ENCODE measurements at regions not wholly inside any gene's neighbourhood (a gene's known extent, or its start where the extent isn't known, plus 50 kb on each side); places are given as distances from the start of the nearest gene placed in this dataset.

DNA sequence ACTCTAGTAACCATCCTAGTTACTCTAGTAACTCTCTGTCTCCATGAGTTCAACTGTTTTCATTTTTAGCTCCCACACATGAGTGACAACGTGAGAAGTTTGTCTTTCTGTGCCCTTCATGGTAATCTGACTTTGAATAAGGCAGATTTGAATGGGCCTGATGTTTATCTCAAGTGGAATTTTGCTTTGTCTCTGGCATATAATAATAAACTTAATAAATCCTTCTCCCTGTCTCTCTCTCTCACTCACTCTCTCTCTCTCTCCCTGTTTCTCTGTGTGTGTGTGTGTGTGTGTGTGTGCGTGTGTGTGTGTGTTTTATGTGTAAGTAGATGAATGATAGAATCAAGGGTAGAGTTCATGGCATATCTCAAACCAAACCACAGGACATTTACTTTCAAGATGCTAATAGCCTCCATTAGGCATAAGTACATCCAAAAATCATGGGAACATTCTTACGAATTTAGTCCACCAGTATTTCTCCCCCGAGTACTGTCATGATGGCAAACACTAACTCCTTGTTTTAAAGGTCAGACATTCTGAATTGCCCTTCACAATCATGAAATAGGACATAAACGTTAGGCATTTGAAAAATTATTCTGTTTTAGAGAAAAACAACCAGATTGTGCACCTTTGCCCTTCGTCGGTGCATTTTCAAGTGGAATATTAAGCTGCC is 193.1 kb downstream of the SPATA18 start:
- TF ChIP-seq SMAD3 (CRISPR knock-in tag; IDR thresholded peaks at IDR 0.05; ENCODE audit: borderline replicate concordance) (no peak), ZNF416 (CRISPR knock-in tag; IDR thresholded peaks at IDR 0.05) (no peak), NFE2L1 (CRISPR knock-in tag; IDR thresholded peaks at IDR 0.05) (no peak), ZNF121 (CRISPR knock-in tag; IDR thresholded peaks at IDR 0.05) (no peak), SP1 (CRISPR knock-in tag; conservative IDR thresholded peaks at IDR 0.05) (no peak)
- TF ChIP-seq, protein P1, sequence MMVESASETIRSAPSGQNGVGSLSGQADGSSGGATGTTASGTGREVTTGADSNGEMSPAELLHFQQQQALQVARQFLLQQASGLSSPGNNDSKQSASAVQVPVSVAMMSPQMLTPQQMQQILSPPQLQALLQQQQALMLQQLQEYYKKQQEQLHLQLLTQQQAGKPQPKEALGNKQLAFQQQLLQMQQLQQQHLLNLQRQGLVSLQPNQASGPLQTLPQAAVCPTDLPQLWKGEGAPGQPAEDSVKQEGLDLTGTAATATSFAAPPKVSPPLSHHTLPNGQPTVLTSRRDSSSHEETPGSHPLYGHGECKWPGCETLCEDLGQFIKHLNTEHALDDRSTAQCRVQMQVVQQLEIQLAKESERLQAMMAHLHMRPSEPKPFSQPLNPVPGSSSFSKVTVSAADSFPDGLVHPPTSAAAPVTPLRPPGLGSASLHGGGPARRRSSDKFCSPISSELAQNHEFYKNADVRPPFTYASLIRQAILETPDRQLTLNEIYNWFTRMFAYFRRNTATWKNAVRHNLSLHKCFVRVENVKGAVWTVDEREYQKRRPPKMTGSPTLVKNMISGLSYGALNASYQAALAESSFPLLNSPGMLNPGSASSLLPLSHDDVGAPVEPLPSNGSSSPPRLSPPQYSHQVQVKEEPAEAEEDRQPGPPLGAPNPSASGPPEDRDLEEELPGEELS (CRISPR knock-in tag; IDR thresholded peaks at IDR 0.05), result no peak
- TF ChIP-seq, protein P2, sequence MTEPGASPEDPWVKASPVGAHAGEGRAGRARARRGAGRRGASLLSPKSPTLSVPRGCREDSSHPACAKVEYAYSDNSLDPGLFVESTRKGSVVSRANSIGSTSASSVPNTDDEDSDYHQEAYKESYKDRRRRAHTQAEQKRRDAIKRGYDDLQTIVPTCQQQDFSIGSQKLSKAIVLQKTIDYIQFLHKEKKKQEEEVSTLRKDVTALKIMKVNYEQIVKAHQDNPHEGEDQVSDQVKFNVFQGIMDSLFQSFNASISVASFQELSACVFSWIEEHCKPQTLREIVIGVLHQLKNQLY (CRISPR knock-in tag; IDR thresholded peaks at IDR 0.05), result no peak
- TF ChIP-seq, protein P3, sequence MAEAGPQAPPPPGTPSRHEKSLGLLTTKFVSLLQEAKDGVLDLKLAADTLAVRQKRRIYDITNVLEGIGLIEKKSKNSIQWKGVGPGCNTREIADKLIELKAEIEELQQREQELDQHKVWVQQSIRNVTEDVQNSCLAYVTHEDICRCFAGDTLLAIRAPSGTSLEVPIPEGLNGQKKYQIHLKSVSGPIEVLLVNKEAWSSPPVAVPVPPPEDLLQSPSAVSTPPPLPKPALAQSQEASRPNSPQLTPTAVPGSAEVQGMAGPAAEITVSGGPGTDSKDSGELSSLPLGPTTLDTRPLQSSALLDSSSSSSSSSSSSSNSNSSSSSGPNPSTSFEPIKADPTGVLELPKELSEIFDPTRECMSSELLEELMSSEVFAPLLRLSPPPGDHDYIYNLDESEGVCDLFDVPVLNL (CRISPR knock-in tag; IDR thresholded peaks at IDR 0.05; ENCODE audit: borderline replicate concordance, low read depth), result no peak
- TF ChIP-seq, protein P4, sequence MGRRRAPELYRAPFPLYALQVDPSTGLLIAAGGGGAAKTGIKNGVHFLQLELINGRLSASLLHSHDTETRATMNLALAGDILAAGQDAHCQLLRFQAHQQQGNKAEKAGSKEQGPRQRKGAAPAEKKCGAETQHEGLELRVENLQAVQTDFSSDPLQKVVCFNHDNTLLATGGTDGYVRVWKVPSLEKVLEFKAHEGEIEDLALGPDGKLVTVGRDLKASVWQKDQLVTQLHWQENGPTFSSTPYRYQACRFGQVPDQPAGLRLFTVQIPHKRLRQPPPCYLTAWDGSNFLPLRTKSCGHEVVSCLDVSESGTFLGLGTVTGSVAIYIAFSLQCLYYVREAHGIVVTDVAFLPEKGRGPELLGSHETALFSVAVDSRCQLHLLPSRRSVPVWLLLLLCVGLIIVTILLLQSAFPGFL (CRISPR knock-in tag; IDR thresholded peaks at IDR 0.05; ENCODE audit: borderline replicate concordance), result no peak
- TF ChIP-seq, protein P5, sequence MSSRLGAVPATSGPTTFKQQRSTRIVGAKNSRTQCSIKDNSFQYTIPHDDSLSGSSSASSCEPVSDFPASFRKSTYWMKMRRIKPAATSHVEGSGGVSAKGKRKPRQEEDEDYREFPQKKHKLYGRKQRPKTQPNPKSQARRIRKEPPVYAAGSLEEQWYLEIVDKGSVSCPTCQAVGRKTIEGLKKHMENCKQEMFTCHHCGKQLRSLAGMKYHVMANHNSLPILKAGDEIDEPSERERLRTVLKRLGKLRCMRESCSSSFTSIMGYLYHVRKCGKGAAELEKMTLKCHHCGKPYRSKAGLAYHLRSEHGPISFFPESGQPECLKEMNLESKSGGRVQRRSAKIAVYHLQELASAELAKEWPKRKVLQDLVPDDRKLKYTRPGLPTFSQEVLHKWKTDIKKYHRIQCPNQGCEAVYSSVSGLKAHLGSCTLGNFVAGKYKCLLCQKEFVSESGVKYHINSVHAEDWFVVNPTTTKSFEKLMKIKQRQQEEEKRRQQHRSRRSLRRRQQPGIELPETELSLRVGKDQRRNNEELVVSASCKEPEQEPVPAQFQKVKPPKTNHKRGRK (CRISPR knock-in tag; IDR thresholded peaks at IDR 0.05; ENCODE audit: borderline replicate concordance), result no peak
- TF ChIP-seq, protein P6, sequence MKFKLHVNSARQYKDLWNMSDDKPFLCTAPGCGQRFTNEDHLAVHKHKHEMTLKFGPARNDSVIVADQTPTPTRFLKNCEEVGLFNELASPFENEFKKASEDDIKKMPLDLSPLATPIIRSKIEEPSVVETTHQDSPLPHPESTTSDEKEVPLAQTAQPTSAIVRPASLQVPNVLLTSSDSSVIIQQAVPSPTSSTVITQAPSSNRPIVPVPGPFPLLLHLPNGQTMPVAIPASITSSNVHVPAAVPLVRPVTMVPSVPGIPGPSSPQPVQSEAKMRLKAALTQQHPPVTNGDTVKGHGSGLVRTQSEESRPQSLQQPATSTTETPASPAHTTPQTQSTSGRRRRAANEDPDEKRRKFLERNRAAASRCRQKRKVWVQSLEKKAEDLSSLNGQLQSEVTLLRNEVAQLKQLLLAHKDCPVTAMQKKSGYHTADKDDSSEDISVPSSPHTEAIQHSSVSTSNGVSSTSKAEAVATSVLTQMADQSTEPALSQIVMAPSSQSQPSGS (CRISPR knock-in tag; IDR thresholded peaks at IDR 0.05; ENCODE audit: borderline replicate concordance, low read depth), result no peak
- ChIA-PET POLR2A (no interaction called here), CTCF (no interaction called here)
- H3K4me3 Mint-ChIP-seq, result no peak overlapping the region
- no peaks in the 10 kb centered on the region for H3K27me3 Mint-ChIP-seq (ENCODE audit: low read depth)
- no peaks in the 10 kb centered on the region for H3K36me3 Mint-ChIP-seq
- peaks cover 17% of the 10 kb centered on the region for H3K4me1 Mint-ChIP-seq
- H3K9me3 Mint-ChIP-seq, result peaks cover 9% of the 10 kb centered on the region
- DNase-seq (ENCODE audit: low spot score) (no peak), ATAC-seq (no peak)
- no peak overlapping the region for H3K27ac Mint-ChIP-seq

DNA sequence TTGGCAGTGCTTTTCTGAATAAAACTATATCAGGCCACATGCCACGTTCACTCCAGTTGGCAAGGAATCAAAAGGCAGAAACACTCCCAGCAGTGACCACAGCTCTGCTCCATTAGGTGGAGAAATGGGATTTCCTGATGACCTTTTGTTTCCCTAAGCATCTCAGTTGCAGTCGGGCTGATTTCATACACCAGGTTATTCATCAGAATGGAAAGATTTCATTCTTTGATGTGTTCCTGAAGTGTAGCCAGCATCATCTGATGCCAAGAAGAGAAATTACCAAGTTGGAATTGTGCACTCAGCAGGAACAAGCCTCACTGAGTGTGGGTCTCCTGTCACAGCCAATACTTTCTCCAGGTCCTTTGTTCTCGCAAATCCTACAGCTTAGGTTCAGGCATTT is 193.7 kb downstream of the SPATA18 start:
- ChIA-PET POLR2A (no interaction called here), CTCF (no interaction called here)
- no peak overlapping the region for H3K27ac Mint-ChIP-seq
- H3K4me1 Mint-ChIP-seq, result peaks cover 17% of the 10 kb centered on the region
- H3K27me3 Mint-ChIP-seq (ENCODE audit: low read depth), result no peaks in the 10 kb centered on the region
- peaks cover 9% of the 10 kb centered on the region for H3K9me3 Mint-ChIP-seq
- H3K36me3 Mint-ChIP-seq, result no peaks in the 10 kb centered on the region
- DNase-seq (ENCODE audit: low spot score) (no peak), ATAC-seq (no peak)
- TF ChIP-seq SMAD4 (CRISPR knock-in tag; IDR thresholded peaks at IDR 0.05) (no peak), CBFB (CRISPR knock-in tag; IDR thresholded peaks at IDR 0.05; ENCODE audit: low read depth) (no peak), NFE2L1 (CRISPR knock-in tag; IDR thresholded peaks at IDR 0.05) (no peak)
- TF ChIP-seq, protein P7, sequence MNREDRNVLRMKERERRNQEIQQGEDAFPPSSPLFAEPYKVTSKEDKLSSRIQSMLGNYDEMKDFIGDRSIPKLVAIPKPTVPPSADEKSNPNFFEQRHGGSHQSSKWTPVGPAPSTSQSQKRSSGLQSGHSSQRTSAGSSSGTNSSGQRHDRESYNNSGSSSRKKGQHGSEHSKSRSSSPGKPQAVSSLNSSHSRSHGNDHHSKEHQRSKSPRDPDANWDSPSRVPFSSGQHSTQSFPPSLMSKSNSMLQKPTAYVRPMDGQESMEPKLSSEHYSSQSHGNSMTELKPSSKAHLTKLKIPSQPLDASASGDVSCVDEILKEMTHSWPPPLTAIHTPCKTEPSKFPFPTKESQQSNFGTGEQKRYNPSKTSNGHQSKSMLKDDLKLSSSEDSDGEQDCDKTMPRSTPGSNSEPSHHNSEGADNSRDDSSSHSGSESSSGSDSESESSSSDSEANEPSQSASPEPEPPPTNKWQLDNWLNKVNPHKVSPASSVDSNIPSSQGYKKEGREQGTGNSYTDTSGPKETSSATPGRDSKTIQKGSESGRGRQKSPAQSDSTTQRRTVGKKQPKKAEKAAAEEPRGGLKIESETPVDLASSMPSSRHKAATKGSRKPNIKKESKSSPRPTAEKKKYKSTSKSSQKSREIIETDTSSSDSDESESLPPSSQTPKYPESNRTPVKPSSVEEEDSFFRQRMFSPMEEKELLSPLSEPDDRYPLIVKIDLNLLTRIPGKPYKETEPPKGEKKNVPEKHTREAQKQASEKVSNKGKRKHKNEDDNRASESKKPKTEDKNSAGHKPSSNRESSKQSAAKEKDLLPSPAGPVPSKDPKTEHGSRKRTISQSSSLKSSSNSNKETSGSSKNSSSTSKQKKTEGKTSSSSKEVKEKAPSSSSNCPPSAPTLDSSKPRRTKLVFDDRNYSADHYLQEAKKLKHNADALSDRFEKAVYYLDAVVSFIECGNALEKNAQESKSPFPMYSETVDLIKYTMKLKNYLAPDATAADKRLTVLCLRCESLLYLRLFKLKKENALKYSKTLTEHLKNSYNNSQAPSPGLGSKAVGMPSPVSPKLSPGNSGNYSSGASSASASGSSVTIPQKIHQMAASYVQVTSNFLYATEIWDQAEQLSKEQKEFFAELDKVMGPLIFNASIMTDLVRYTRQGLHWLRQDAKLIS (CRISPR knock-in tag; IDR thresholded peaks at IDR 0.05; ENCODE audit: borderline replicate concordance), result no peak
- TF ChIP-seq, protein P8, sequence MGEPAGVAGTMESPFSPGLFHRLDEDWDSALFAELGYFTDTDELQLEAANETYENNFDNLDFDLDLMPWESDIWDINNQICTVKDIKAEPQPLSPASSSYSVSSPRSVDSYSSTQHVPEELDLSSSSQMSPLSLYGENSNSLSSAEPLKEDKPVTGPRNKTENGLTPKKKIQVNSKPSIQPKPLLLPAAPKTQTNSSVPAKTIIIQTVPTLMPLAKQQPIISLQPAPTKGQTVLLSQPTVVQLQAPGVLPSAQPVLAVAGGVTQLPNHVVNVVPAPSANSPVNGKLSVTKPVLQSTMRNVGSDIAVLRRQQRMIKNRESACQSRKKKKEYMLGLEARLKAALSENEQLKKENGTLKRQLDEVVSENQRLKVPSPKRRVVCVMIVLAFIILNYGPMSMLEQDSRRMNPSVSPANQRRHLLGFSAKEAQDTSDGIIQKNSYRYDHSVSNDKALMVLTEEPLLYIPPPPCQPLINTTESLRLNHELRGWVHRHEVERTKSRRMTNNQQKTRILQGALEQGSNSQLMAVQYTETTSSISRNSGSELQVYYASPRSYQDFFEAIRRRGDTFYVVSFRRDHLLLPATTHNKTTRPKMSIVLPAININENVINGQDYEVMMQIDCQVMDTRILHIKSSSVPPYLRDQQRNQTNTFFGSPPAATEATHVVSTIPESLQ (CRISPR knock-in tag; IDR thresholded peaks at IDR 0.05), result no peak
- H3K4me3 Mint-ChIP-seq, result no peak overlapping the region
